GM21381 (cell line): ENCODE measurements at regions not wholly inside any gene's neighbourhood (a gene's known extent, or its start where the extent isn't known, plus 50 kb on each side); places are given as distances from the start of the nearest gene placed in this dataset.
"Not testable (repeated sequence)": the region's sequence is repeated elsewhere in the genome, so short reads cannot be mapped to it uniquely, and the experiment has no call there.

ENCODE experiments used
- ATAC-seq: cut with Tn5 transposase; IDR thresholded peaks from one replicate; pipeline ENCODE4 v1.9.1; 2021; ENCODE audit warnings: mild to moderate bottlenecking, moderate library complexity; ENCODE audit not compliant: unreplicated experiment

GRCh38 chr10:63836666-63837442 lies 315.7 kb downstream of the REEP3 start:
- ATAC-seq = no peak

DNA sequence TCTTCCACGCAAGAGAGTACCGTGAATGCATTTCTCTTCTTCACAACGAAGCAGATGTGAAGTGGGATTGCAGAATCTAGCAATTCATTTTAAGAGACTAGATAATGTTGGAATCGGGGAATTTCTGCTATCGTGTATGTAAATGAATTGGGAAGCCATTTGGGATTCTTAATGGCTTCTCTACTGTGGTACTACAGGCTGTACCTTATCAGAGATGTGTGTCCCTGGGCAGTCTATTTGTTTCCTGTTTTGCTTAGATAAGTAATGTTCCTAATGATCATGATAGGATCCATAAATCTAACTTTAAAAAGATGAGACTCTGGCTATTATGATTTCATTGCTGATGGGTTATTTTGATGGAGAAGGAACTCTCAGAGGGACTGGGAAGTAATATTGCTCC lies 320.6 kb downstream of the REEP3 start:
- no peak for ATAC-seq

DNA sequence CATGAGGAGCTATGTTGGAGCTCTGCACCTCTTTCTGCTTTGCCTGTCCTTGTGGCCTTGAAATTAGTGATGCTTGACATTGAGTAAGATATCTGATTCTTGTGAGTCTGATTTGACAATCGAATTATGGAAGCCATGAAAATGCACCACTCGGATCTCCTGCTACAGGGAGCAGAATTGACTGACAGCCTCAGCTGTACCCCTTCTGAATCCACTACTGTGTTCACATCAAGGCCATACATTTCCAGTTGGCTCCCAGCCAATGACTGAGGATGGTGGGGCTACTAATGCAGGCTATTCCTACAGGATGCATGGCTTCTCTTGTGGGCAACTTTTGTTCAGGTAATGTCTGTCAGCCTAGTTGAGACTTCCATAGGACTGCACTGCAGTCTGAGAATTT lies 321.9 kb downstream of the REEP3 start:
- no peak for ATAC-seq

DNA sequence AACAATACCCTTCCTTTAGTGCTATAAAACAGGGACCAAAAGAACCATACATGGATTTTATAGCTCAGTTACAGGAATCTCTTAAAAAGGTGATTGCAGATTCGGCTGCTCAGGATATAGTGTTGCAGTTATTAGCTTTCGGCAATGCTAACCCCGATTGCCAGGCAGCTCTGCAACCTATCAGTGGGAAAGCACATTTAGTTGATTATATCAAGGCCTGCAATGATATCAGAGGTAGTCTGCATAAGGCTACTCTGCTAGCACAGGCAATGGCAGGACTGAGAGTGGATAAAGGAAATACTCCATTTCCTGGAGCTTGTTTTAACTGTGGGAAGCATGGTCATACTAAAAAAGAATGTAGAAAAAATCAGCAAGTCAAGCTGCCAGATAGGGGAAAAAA lies 327.7 kb downstream of the REEP3 start:
- not testable (repeated sequence) for ATAC-seq

DNA sequence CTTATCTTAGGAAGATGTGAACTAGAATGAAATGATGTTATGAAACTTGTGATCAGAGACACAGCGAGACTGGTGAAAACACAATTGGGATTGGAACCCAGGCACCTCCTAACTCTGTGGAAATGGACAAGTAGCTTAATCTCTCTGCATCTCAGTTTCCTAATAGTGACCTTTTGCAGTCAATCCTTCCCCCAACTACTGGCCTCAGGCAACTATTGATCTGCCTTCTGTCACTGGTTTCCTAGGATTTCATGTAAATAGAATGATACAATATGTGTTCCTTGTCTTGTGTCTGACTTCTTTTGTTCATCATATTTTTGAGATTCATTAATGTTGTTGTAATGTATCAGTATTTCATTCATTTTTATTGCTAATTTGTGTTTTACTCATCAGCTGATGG lies 341.7 kb downstream of the REEP3 start:
- no peak for ATAC-seq

- ATAC-seq = no peak
Measured at GRCh38 chr10:63865210-63865609, 344.0 kb downstream of the REEP3 start.

DNA sequence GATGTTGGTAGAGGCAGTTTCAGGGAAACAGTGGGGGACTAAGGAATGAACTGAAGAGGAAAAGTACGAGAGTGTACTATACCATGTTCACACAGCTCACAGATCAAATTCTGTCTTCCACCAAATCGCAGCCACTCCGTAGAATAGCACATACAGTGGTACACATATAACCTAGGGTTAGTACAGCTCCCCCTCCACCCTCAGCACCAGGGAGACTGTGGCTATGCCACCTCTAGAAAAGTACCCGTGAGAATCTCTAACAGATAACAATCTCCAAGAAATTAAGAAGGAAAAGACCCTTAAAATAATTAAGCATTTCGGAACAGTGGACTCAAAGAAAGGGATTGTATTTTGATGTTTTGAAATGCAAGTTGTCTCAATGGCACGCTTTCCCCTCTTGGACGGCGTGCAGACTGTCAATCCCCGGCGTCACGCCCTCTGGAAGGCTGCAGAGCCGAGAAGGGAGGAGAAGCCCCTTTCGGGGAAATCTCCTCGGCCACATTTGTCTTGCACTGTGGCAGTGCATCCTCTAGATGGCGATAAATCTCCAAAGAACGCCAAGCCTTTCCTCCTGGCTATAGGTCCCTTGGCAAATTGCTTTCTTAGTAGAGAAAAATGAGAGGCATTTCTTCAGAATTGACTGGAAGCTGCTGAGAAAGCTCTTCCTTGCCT lies 345.0 kb downstream of the REEP3 start:
- peak; percentile 82 for ATAC-seq

DNA sequence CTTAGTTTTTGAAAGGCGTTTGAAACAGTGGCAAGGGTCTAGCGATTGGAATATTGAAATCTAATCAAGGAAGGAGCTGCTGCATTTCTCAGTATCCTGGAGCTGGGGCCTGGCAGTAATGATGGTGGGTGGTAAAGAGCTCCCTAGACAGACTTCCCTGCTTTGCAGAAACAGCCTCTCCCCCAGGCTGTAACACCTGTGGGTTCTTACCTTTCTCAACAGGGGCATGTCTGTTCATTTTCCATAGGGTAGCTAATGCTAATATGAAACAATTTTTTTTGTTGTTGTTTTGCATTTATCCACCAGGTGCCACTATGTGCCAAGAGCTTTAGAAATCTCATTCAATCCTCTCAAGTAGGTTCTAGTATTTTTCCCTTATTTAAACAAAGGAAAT lies 345.5 kb downstream of the REEP3 start:
- ATAC-seq = peak; percentile 48

- ATAC-seq = no peak
Measured at GRCh38 chr10:63878428-63878827, 357.2 kb downstream of the REEP3 start.

GRCh38 chr10:63883861-63884260 lies 362.7 kb downstream of the REEP3 start:
- no peak for ATAC-seq

DNA sequence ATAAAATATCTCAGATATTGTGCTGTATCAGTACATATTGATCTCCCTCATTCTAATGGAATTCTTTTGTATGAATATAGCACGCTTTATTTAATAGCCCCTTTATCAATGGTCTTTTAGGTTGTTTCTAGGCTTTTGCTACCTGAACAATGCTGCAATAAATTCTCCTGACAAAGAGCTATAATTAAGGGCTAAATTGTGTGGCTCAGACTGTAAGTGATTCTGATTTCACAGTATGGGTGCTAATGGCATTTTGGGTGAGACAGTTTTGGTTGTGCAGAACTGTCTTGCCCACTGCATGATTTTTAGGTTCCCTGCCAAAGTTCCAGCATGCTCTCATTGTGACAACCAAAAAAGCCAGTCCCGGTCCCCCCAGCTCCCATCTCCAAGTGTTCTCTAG lies 363.2 kb downstream of the REEP3 start:
- no peak for ATAC-seq

- no peak for ATAC-seq
Measured at GRCh38 chr10:63885156-63885555, 364.0 kb downstream of the REEP3 start.

GRCh38 chr10:63886281-63887022 lies 365.3 kb downstream of the REEP3 start:
- no peak for ATAC-seq

GRCh38 chr10:63887023-63887589 lies 365.9 kb downstream of the REEP3 start:
- ATAC-seq = no peak

DNA sequence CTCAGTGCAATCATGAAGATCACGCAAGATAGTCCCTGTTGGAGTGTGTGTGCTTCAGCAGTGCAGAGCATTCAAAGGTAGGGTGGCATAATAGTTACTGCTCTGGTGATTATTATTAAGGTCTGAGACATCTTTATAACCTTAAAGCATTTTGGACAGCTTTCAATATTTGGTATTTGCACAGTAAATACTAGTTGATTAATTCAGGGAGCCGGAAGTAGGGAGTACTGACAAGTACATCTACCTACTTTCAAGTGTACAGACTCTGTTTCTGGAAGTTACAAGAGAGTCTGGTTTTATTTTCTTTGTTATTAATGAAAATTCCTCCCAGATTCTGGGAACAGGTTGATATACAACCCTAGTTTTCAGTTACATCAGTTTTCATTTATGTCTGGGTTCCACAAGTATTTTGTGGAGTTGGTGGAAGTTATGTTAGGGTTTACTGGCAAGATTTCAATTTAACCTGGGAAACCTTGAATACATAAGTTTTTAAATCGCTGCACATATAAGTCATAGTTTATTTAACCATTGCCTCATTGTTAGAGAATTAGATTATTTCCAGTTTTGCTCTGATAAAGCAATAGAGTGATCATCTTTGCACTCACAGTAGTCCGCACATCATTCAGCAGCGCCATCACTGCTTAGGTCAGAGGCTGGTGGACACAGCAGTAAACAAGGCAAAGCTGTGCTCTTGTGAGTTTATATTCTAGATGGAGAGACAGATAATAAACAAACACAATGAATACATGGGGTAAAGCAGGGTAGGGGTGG lies 366.6 kb downstream of the REEP3 start:
- no peak for ATAC-seq

- ATAC-seq = no peak
Measured at GRCh38 chr10:63889803-63890202, 368.6 kb downstream of the REEP3 start.

DNA sequence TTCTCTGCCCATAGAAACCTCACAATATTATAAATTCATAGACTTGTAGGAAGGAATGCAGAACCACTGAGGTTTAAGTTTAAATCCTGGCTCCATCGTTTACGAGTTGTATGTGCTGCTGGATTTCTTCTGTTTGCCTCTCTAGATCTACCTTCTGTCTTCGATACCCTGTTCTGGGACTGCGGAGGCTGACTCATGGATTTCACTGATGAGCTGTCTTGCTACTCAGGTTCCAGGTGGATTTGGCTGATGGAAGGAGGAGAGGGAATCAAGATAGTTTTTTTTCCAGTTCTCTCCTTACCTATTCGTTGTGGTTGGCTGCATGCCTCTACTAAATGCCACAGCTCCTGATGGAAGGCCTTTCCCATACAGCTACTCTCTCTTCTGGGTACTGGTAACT lies 375.8 kb downstream of the REEP3 start:
- ATAC-seq = no peak

- ATAC-seq = no peak
Measured at GRCh38 chr10:63899673-63900300, 378.6 kb downstream of the REEP3 start.

GRCh38 chr10:63901228-63901627 lies 380.0 kb downstream of the REEP3 start:
- ATAC-seq = no peak

DNA sequence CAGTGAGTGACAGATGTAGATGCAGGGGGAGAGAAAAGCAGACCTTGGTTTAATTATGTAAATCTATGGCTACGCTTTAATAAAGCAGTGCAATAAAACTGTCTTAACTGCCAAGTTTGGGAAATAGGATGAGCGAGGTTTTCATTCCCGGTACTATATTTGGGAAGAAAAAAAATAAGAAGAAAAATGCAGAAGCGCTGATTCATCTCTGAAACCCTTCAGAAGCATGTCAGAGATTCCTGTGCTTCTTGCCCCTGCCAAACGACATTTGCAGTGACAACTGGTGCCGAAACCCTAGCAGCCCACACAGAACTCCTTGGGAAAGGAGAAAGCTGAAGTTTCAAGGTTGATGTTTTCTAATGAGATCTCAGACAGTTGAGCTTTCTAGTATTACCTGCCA lies 380.7 kb downstream of the REEP3 start:
- ATAC-seq = no peak
